ENCODE measurements at regions not wholly inside any gene's neighbourhood (a gene's known extent, or its start where the extent isn't known, plus 50 kb on each side); places are given as distances from the start of the nearest gene placed in this dataset.

DNA sequence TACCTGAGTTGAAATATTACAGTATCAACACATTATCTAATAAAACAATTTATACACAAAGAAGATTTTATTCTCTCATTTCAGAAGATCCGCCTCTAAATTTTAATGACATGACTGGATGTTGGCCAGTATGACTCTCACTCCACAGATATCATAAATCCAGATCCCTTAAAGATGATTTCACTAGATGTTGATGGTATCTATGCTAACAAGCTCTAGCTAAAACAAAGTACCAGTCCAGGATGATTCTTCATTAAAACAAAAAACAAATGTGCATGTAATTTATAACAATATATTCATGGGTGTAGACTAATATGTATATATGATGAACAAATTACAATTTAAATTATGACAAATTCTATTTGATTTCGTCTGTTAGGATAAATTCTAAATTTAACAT lies 708.4 kb downstream of the SATB2 start:
- no peaks in the 10 kb centered on the region for H3K9me3 ChIP-seq (ENCODE audit: control insufficient read depth in 4 of 4, insufficient read depth in 3 of 4, low read length in 3 of 4)
- no peak for ATAC-seq (ENCODE audit: insufficient read depth, low FRiP score)
- no peak overlapping the region for H3K9ac ChIP-seq (ENCODE audit: insufficient read depth in 1 of 2, low read length in 2 of 2)
- 77 to 86% methylated on average over 2 of the region's 2 CpGs for WGBS, 2 donors
- no peak for DNase-seq
- TF ChIP-seq CTCF (IDR thresholded peaks at IDR 0.05; ENCODE audit: control extremely low read depth, extremely low read depth), result no peak
- no peak overlapping the region for H3K4me3 ChIP-seq
- H3K4me1 ChIP-seq (ENCODE audit: control insufficient read depth in 5 of 5, insufficient read depth in 5 of 5, low read length in 5 of 5), result no peaks in the 10 kb centered on the region
- no peak overlapping the region for H3K27ac ChIP-seq (ENCODE audit: low read depth in 1 of 2, low read length in 1 of 2)
- no peaks in the 10 kb centered on the region for H3K36me3 ChIP-seq (ENCODE audit: control insufficient read depth in 4 of 4, insufficient read depth in 4 of 4, low read length in 4 of 4)
- H3K27me3 ChIP-seq (ENCODE audit: control insufficient read depth in 3 of 3, insufficient read depth in 3 of 3, low read length in 2 of 3), result no peaks in the 10 kb centered on the region

DNA sequence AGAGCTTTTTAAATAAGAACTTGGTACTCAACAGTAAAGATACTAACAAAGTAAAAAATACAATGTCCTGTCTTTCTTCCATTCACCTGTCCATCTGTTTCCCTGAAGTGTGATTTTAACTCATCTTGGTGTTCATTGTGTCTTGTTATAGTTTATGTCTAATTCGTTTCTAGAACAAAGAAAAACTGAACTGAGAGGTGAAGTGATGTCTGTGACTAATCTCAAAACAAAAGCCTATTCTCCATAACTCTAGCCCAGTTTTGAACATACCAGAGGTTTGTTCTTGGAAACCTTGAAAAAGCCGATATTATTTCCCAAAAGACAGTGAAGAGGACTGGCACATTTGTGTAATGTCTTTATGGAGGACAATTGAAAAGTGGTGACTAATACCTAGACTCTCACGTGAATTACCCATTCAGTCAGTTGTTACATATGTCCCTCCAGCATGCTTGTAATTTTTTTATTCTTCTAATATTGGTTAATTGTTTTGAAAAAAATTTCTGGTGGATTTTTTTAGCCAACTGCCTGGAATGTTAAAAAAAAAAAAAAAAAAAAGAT lies 725.8 kb downstream of the SATB2 start:
- Histone ChIP-seq H3K36me3 (ENCODE audit: control insufficient read depth in 4 of 4, insufficient read depth in 4 of 4, low read length in 4 of 4) (no peaks in the 10 kb centered on the region), H3K27me3 (ENCODE audit: control insufficient read depth in 3 of 3, insufficient read depth in 3 of 3, low read length in 2 of 3) (no peaks in the 10 kb centered on the region), H3K27ac (ENCODE audit: low read depth in 1 of 2, low read length in 1 of 2) (no peak overlapping the region), H3K9me3 (ENCODE audit: control insufficient read depth in 4 of 4, insufficient read depth in 3 of 4, low read length in 3 of 4) (no peaks in the 10 kb centered on the region), H3K4me3 (no peak overlapping the region), H3K9ac (ENCODE audit: insufficient read depth in 1 of 2, low read length in 2 of 2) (no peak overlapping the region), H3K4me1 (ENCODE audit: control insufficient read depth in 5 of 5, insufficient read depth in 5 of 5, low read length in 5 of 5) (no peaks in the 10 kb centered on the region)
- WGBS, 2 donors, result 71 to 74% methylated on average over 3 of the region's 3 CpGs
- no peak for DNase-seq
- no peak for ATAC-seq (ENCODE audit: insufficient read depth, low FRiP score)
- TF ChIP-seq CTCF (IDR thresholded peaks at IDR 0.05; ENCODE audit: control extremely low read depth, extremely low read depth), result no peak

DNA sequence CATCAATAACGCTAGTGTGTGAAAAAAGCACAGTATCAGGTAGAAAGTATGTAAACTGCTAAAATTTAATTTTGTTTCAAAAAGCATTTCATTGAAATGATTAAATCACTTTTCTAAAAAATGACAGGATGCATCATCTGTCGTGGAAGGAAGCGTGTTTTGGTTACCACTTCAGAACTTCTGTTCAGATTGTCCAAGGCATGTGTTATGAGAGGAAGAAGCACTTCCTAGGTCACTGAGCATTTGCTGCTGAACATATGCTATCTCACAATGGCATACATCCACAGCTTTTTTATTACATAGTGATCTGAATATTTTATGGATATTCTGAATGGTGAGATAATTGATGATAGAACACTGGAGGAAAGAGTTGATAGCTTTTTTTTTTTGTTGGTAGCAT lies 737.5 kb downstream of the SATB2 start:
- DNase-seq, result peak in 1 of 3 donors; percentile 14
- H3K27ac ChIP-seq (ENCODE audit: low read depth in 1 of 2, low read length in 1 of 2), result no peak overlapping the region
- H3K36me3 ChIP-seq (ENCODE audit: control insufficient read depth in 4 of 4, insufficient read depth in 4 of 4, low read length in 4 of 4), result no peaks in the 10 kb centered on the region
- no peaks in the 10 kb centered on the region for H3K4me1 ChIP-seq (ENCODE audit: control insufficient read depth in 5 of 5, insufficient read depth in 5 of 5, low read length in 5 of 5)
- H3K9ac ChIP-seq (ENCODE audit: insufficient read depth in 1 of 2, low read length in 2 of 2), result no peak overlapping the region
- no peak for TF ChIP-seq CTCF (IDR thresholded peaks at IDR 0.05; ENCODE audit: control extremely low read depth, extremely low read depth)
- 66 to 73% methylated on average over 3 of the region's 3 CpGs for WGBS, 2 donors
- ATAC-seq (ENCODE audit: insufficient read depth, low FRiP score), result no peak
- no peaks in the 10 kb centered on the region for H3K27me3 ChIP-seq (ENCODE audit: control insufficient read depth in 3 of 3, insufficient read depth in 3 of 3, low read length in 2 of 3)
- H3K9me3 ChIP-seq (ENCODE audit: control insufficient read depth in 4 of 4, insufficient read depth in 3 of 4, low read length in 3 of 4), result no peaks in the 10 kb centered on the region
- no peak overlapping the region for H3K4me3 ChIP-seq

GRCh38 chr2:198717451-198717850 lies 740.3 kb downstream of the SATB2 start:
- ATAC-seq (ENCODE audit: insufficient read depth, low FRiP score) (no peak), DNase-seq (no peak)
- Histone ChIP-seq H3K27ac (ENCODE audit: low read depth in 1 of 2, low read length in 1 of 2) (no peak overlapping the region), H3K27me3 (ENCODE audit: control insufficient read depth in 3 of 3, insufficient read depth in 3 of 3, low read length in 2 of 3) (no peaks in the 10 kb centered on the region), H3K9me3 (ENCODE audit: control insufficient read depth in 4 of 4, insufficient read depth in 3 of 4, low read length in 3 of 4) (no peaks in the 10 kb centered on the region), H3K36me3 (ENCODE audit: control insufficient read depth in 4 of 4, insufficient read depth in 4 of 4, low read length in 4 of 4) (no peaks in the 10 kb centered on the region), H3K4me1 (ENCODE audit: control insufficient read depth in 5 of 5, insufficient read depth in 5 of 5, low read length in 5 of 5) (no peaks in the 10 kb centered on the region), H3K9ac (ENCODE audit: insufficient read depth in 1 of 2, low read length in 2 of 2) (no peak overlapping the region), H3K4me3 (no peak overlapping the region)
- 71 to 89% methylated on average over 2 of the region's 2 CpGs for WGBS, 2 donors
- no peak for TF ChIP-seq CTCF (IDR thresholded peaks at IDR 0.05; ENCODE audit: control extremely low read depth, extremely low read depth)
